Activated CD4-positive, alpha-beta memory T cell treated with anti-CD3 and anti-CD28 coated beads, Interleukin-2, amount 10 ng/mL, durations not matched to agents 7 days and 5 days (primary cell): ENCODE measurements at regions not wholly inside any gene's neighbourhood (a gene's known extent, or its start where the extent isn't known, plus 50 kb on each side); places are given as distances from the start of the nearest gene placed in this dataset.
"Not testable (repeated sequence)": the region's sequence is repeated elsewhere in the genome, so short reads cannot be mapped to it uniquely, and the experiment has no call there.

Source experiments
- CTCF ChIA-PET: fragments of 350-600 bp; sonication (Branson Sonifier 250); formaldehyde crosslinking; loops from one replicate; lab custom pipeline; 2021; ENCODE audit warnings: antibody characterized with exemption, inconsistent platforms; lab: Charles Lee
- POLR2A ChIA-PET: fragments of 350-600 bp; sonication (Branson Sonifier 250); formaldehyde crosslinking; loops from one replicate; lab custom pipeline; 2021; ENCODE audit warnings: antibody characterized with exemption; lab: Charles Lee
- DNase-seq: peaks from one replicate; pipeline ENCODE4 v3.0.0-alpha.2; 2020
- H3K27ac Mint-ChIP-seq: one replicate; pipeline ENCODE4 v1.8.0; 2021; ENCODE audit warnings: mild to moderate bottlenecking, mixed read lengths
- H3K27me3 Mint-ChIP-seq: one replicate; pipeline ENCODE4 v1.8.0; 2021; ENCODE audit warnings: mixed read lengths
- H3K36me3 Mint-ChIP-seq: one replicate; pipeline ENCODE4 v1.8.0; 2021; ENCODE audit warnings: low read depth, mixed read lengths
- H3K4me1 Mint-ChIP-seq: one replicate; pipeline ENCODE4 v1.8.0; 2021; ENCODE audit warnings: mixed read lengths
- H3K4me3 Mint-ChIP-seq: one replicate; pipeline ENCODE4 v1.8.0; 2021; ENCODE audit warnings: mild to moderate bottlenecking, mixed read lengths
- H3K9me3 Mint-ChIP-seq: one replicate; pipeline ENCODE4 v1.8.0; 2021; ENCODE audit warnings: mixed read lengths

DNA sequence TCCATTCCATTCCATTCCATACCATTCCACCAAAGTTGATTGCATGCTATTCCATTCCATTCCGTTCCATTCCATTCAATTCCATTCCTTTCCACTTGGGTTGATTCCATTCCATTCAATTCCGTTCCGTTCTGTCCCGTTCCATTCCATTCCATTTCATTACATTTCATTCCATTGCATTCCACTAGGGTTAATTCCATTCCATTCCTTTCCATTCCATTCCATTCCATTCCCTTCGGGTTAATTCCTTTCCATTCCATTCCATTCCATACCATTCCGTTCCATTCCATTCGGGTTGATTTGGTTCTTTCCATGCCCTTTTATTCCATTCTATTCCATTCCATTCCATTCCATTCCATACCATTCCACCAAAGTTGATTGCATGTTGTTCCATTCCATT is 131.9 kb downstream of the CWH43 start:
- DNase-seq, H3K4me3 Mint-ChIP-seq, H3K27me3 Mint-ChIP-seq, CTCF ChIA-PET, H3K4me1 Mint-ChIP-seq, POLR2A ChIA-PET, H3K27ac Mint-ChIP-seq: not testable (repeated sequence)
- Mint-ChIP-seq H3K9me3 (peaks cover 67% of the 10 kb centered on the region), H3K36me3 (peaks cover 66% of the 10 kb centered on the region)

DNA sequence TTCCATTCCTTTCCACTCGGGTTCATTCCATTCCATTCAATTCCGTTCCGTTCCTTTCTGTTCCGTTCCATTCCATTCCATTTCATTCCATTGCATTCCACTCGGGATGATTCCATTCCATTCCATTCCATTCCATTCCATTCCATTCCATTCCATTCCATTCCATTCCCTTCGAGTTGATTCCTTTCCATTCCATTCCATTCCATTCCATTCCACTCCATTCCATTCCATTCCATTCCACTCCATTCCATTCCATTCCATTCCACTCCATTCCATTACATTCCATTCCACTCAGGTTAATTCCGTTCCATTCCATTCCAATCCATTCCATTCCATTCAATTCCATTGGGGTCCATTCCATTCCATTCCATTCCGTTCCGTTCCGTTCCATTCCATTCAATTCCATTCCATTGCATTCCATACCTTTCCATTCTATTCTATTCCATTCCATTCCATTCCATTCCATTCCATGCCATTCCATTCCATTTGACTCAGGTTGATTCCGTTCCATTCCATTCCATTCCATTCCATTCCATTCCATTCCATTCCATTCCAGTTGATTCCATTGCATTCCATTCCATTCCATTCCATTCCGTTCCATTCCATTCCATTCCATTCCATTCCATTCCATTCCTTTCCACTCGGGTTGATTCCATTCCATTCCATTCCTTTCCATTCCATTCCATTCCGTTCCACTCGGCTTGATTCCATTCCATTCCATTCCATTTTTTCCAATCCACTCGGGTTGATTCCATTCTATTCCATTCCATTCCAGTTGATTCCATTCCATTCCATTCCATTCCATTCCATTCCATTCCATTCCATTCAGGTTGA is 132.5 kb downstream of the CWH43 start:
- POLR2A ChIA-PET, H3K4me3 Mint-ChIP-seq, H3K27me3 Mint-ChIP-seq, CTCF ChIA-PET, DNase-seq, H3K27ac Mint-ChIP-seq, H3K4me1 Mint-ChIP-seq: not testable (repeated sequence)
- peaks cover 61% of the 10 kb centered on the region for H3K9me3 Mint-ChIP-seq
- H3K36me3 Mint-ChIP-seq = peaks cover 59% of the 10 kb centered on the region

DNA sequence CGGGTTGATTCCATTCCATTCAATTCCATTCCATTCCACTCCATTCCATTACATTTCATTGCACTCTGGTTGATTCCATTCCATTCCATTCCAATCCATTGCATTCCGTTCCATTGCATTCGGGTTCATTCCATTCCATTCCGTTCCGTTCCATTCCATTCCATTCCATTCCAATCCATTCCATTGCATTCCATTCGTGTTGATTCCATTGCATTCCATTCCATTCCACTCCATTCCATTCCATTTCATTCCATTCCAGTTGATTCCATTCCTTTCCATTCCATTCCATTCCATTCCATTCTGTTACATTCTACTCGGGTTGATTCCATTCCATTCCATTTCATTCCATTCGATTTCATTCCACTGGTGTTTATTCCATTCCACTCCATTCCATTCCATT is 133.3 kb downstream of the CWH43 start:
- H3K4me1 Mint-ChIP-seq, POLR2A ChIA-PET, H3K27me3 Mint-ChIP-seq, DNase-seq, H3K4me3 Mint-ChIP-seq, CTCF ChIA-PET, H3K27ac Mint-ChIP-seq: not testable (repeated sequence)
- Mint-ChIP-seq H3K36me3 (peaks cover 54% of the 10 kb centered on the region), H3K9me3 (peaks cover 56% of the 10 kb centered on the region)

GRCh38 chr4:49120042-49120779 is 134.1 kb downstream of the CWH43 start:
- peaks cover 48% of the 10 kb centered on the region for H3K9me3 Mint-ChIP-seq
- POLR2A ChIA-PET, DNase-seq: not testable (repeated sequence)

GRCh38 chr4:49120804-49121203 is 134.7 kb downstream of the CWH43 start:
- H3K4me3 Mint-ChIP-seq, CTCF ChIA-PET, H3K27me3 Mint-ChIP-seq, DNase-seq, H3K27ac Mint-ChIP-seq, H3K4me1 Mint-ChIP-seq, POLR2A ChIA-PET: not testable (repeated sequence)
- H3K36me3 Mint-ChIP-seq = peaks cover 46% of the 10 kb centered on the region
- peaks cover 43% of the 10 kb centered on the region for H3K9me3 Mint-ChIP-seq

More at GRCh38 chr4:49120042-49120779, 134.1 kb downstream of the CWH43 start:
- H3K4me1 Mint-ChIP-seq, CTCF ChIA-PET, H3K4me3 Mint-ChIP-seq, H3K27ac Mint-ChIP-seq, H3K27me3 Mint-ChIP-seq: not testable (repeated sequence)
- H3K36me3 Mint-ChIP-seq = peaks cover 46% of the 10 kb centered on the region

GRCh38 chr4:49126443-49126842 is 140.4 kb downstream of the CWH43 start:
- POLR2A ChIA-PET, H3K27ac Mint-ChIP-seq, H3K36me3 Mint-ChIP-seq, H3K27me3 Mint-ChIP-seq, H3K4me1 Mint-ChIP-seq, CTCF ChIA-PET, DNase-seq, H3K4me3 Mint-ChIP-seq, H3K9me3 Mint-ChIP-seq: not testable (repeated sequence)

DNA sequence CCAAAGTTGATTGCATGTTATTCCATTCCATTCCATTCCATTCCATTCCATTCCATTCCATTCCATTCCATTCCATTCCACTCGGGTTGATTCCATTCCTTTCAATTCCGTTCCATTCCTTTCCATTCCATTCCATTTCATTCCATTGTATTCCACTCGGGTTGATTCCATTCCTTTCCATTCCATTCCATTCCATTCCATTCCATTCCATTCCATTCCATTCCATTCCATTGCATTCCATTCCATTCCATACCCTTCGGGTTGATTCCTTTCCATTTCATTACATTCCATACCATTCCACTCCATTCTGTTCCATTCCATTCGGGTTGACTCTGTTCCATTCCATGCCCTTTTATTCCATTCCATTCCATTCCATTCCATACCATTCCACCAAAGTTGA is 140.8 kb downstream of the CWH43 start:
- H3K9me3 Mint-ChIP-seq, CTCF ChIA-PET, H3K36me3 Mint-ChIP-seq, H3K27me3 Mint-ChIP-seq, DNase-seq, H3K27ac Mint-ChIP-seq, POLR2A ChIA-PET, H3K4me1 Mint-ChIP-seq, H3K4me3 Mint-ChIP-seq: not testable (repeated sequence)

DNA sequence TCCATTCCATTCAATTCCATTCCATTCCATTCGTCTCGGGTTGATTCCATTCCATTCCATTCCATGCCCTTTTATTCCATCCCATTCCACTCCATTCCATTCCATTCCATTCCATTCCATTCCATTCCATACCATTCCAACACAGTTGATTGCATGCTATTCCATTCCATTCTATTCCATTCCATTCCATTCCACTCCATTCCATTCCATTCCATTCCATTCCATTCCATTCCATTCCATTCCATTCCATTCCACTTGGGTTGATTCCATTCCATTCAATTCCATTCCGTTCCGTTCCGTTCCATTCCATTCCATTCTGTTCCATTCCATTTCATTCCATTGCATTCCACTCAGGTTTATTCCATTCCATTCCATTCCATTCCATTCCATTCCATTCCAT is 143.3 kb downstream of the CWH43 start:
- H3K4me3 Mint-ChIP-seq, DNase-seq, H3K36me3 Mint-ChIP-seq, H3K27ac Mint-ChIP-seq, H3K9me3 Mint-ChIP-seq, CTCF ChIA-PET, POLR2A ChIA-PET, H3K4me1 Mint-ChIP-seq, H3K27me3 Mint-ChIP-seq: not testable (repeated sequence)

- H3K4me3 Mint-ChIP-seq, H3K27me3 Mint-ChIP-seq, H3K36me3 Mint-ChIP-seq, POLR2A ChIA-PET, H3K4me1 Mint-ChIP-seq, CTCF ChIA-PET, DNase-seq, H3K27ac Mint-ChIP-seq, H3K9me3 Mint-ChIP-seq: not testable (repeated sequence)
Observed at GRCh38 chr4:49129870-49130269, 143.8 kb downstream of the CWH43 start.

DNA sequence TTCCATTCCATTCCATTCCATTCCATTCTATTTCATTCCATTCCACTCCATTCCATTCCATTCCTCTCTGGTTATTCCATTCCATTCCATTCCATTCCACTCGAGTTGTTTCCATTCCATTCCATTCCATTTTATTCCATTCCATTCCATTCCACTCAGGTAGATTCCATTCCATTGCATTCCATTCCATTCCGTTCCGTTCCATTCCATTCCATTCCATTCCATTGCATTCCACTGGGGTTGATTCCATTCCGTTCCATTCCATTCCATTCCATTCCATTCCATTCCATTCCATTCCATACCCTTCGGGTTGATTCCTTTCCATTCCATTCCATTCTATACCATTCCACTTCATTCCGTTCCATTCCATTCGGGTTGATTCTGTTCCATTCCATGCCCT is 144.6 kb downstream of the CWH43 start:
- H3K4me3 Mint-ChIP-seq, H3K27me3 Mint-ChIP-seq, DNase-seq, H3K9me3 Mint-ChIP-seq, H3K36me3 Mint-ChIP-seq, CTCF ChIA-PET, POLR2A ChIA-PET, H3K27ac Mint-ChIP-seq, H3K4me1 Mint-ChIP-seq: not testable (repeated sequence)

DNA sequence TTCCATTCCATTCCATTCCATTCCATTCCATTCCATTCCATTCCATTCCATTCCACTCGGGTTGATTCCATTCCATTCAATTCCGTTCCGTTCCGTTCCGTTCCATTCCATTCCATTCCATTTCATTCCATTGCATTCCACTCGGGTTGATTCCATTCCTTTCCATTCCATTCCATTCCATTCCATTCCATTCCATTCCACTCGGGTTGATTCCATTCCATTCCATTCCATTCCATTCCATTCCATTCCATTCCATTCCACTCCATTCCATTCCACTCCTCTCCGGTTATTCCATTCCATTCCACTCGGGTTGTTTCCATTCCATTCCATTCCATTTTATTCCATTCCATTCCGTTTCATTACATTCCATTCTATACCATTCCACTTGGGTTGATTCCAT is 151.0 kb downstream of the CWH43 start:
- H3K9me3 Mint-ChIP-seq = peaks cover 18% of the 10 kb centered on the region
- CTCF ChIA-PET, H3K27me3 Mint-ChIP-seq, DNase-seq, H3K4me1 Mint-ChIP-seq, H3K27ac Mint-ChIP-seq, POLR2A ChIA-PET, H3K4me3 Mint-ChIP-seq: not testable (repeated sequence)
- peaks cover 20% of the 10 kb centered on the region for H3K36me3 Mint-ChIP-seq

DNA sequence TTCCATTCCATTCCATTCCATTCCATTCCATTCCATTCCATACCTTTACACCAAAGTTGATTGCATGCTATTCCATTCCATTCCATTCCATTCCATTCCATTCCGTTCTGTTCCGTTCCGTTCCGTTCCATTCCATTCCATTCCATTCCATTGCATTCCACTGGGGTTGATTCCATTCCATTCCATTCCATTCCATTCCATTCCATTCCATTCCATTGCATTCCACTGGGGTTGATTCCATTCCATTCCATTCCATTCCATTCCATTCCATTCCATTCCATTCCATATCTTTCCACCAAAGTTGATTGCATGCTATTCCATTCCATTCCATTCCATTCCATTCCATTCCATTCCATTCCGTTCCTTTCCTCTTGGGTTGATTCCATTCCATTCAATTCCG is 151.9 kb downstream of the CWH43 start:
- CTCF ChIA-PET, H3K27ac Mint-ChIP-seq, H3K4me1 Mint-ChIP-seq, H3K27me3 Mint-ChIP-seq, H3K4me3 Mint-ChIP-seq, DNase-seq, POLR2A ChIA-PET: not testable (repeated sequence)
- H3K9me3 Mint-ChIP-seq = peaks cover 21% of the 10 kb centered on the region
- peaks cover 24% of the 10 kb centered on the region for H3K36me3 Mint-ChIP-seq

GRCh38 chr4:49138818-49139217 is 152.7 kb downstream of the CWH43 start:
- POLR2A ChIA-PET, H3K4me1 Mint-ChIP-seq: not testable (repeated sequence)

More at GRCh38 chr4:49138818-49139217, 152.7 kb downstream of the CWH43 start:
- H3K27me3 Mint-ChIP-seq, DNase-seq, H3K4me3 Mint-ChIP-seq, H3K27ac Mint-ChIP-seq, CTCF ChIA-PET: not testable (repeated sequence)
- peaks cover 30% of the 10 kb centered on the region for H3K36me3 Mint-ChIP-seq
- peaks cover 28% of the 10 kb centered on the region for H3K9me3 Mint-ChIP-seq
